ENCODE measurements at regions not wholly inside any gene's neighbourhood (a gene's known extent, or its start where the extent isn't known, plus 50 kb on each side); places are given as distances from the start of the nearest gene placed in this dataset.

DNA sequence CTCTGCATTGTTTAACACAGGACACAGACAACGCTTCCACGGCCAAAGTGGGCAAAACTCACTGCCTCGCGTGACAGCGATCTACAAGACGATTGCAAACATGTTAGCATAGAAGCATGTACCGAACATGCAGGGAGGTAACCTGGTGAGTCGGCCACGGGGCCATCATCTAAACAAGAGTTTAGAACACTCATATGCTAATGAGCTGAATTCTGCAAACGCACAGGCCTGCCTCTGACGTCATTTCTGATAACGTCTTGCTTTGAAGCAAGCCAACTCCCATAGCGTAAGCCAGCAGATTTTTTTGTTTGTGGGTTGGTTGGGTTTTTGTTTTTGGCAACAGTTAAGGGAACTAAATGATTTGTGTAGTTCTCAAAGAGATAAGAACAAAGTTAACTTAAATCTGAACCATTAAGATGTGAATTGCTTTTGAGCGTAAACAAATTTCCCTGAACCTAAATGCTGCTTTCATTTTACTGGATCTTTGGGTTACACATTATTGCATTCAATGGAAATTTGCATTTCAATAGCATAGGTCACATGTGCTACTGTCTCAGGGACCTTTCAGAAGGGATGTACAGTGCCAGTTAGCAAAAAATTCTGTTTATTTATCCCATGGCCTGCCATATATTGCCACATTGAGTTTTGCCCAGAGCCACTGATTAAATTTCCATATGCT, 184.5 kb upstream of the PDE10A start:
- intact Hi-C loops (cut with DNase I) = loop anchor here in 1 of 2 donors (10.0 kb wide), 1 partner anchor 183 kb away; the partner anchor contains the start of gene PDE10A
- WGBS, 2 donors = 60 to 61% methylated on average over 14 of the region's 14 CpGs
- Histone ChIP-seq H3K27ac (ENCODE audit: low read depth in 1 of 2, low read length in 2 of 2) (no peak overlapping the region), H3K36me3 (ENCODE audit: control insufficient read depth in 1 of 2, insufficient read depth in 2 of 2, low read length in 1 of 2) (no peaks in the 10 kb centered on the region), H3K4me1 (ENCODE audit: control insufficient read depth in 1 of 2, insufficient read depth in 2 of 2, low read length in 2 of 2) (peaks cover 0 to 4% of the 10 kb centered on the region in 2 donors), H3K27me3 (ENCODE audit: control insufficient read depth in 1 of 2, insufficient read depth in 2 of 2, low read length in 1 of 2) (no peaks in the 10 kb centered on the region), H3K9me3 (ENCODE audit: control insufficient read depth, low read length) (no peaks in the 10 kb centered on the region), H3K4me3 (ENCODE audit: low read length in 2 of 2) (no peak overlapping the region)
- no peak for ATAC-seq (ENCODE audit: low FRiP score)
- no peak for DNase-seq

DNA sequence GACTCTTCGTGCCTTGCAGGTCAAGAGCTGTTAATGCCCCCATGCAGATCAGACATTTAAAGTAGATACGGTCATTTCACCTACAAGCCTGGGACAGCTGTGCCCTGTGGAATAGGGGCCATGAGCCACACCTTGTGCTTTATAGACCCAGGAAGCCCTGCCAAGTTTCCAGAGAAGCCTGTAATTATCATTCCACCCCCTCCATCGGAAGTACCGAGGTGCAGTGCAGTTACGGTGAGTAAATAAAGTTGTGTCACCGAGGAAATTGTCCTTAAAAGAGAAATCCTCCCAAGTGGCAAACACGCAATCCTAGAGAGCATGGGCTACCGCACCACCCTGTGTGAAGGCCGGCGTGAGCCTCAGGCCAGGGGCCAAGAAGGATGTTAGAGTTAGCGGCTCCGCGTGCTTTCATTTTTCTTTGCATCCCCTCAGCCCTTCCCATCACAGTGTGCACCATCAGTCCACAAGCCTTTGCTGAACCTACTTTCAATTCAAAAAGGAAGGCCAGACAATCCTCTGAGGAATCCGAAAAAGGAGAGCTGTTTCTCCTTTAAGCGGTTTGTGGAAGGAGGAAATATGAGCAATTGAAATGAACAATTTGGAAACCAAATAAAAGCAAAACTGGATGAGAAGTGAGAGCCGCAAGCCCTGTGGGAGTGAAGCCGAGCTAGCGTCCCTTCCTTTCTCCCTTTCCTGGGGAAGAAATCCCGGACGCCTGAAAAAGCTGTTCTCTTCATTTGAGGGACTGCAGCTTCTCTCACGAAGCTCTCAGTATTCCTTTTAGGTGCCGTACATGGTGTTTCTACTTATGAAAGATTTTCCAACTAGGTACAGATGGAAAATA, 183.3 kb upstream of the PDE10A start:
- H3K9me3 ChIP-seq (ENCODE audit: control insufficient read depth, low read length) = no peaks in the 10 kb centered on the region
- H3K27me3 ChIP-seq (ENCODE audit: control insufficient read depth in 1 of 2, insufficient read depth in 2 of 2, low read length in 1 of 2) = no peaks in the 10 kb centered on the region
- intact Hi-C loops (cut with DNase I) = loop anchor here in 1 of 2 donors (10.0 kb wide), 1 partner anchor 182 kb away; the partner anchor contains the start of gene PDE10A
- peaks cover 0 to 4% of the 10 kb centered on the region in 2 donors for H3K4me1 ChIP-seq (ENCODE audit: control insufficient read depth in 1 of 2, insufficient read depth in 2 of 2, low read length in 2 of 2)
- ATAC-seq (ENCODE audit: low FRiP score) = no peak
- DNase-seq = no peak
- no peak overlapping the region for H3K27ac ChIP-seq (ENCODE audit: low read depth in 1 of 2, low read length in 2 of 2)
- WGBS, 2 donors = 34 to 44% methylated on average over 22 of the region's 22 CpGs
- peak overlapping the region in 1 of 2 donors; percentile 46 for H3K4me3 ChIP-seq (ENCODE audit: low read length in 2 of 2)
- no peaks in the 10 kb centered on the region for H3K36me3 ChIP-seq (ENCODE audit: control insufficient read depth in 1 of 2, insufficient read depth in 2 of 2, low read length in 1 of 2)

DNA sequence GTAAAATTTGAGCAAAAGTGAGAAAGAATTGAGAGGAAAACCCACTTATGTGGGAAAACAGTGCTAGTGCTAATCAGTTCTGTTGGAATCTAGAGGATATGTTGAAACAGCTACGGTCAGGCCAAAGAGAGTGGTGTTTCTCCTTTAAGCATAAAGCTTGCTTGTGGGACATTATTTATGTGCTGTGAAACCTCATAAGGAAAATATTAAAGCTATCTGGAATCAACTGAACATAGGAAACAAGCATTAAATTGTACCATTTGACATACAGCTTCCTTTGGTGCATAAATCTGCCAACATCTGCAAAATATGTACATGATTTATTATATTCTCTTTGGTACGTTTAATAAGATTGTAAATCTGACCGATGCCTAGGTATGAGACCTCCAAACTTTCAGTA, 182.5 kb upstream of the PDE10A start:
- no peaks in the 10 kb centered on the region for H3K9me3 ChIP-seq (ENCODE audit: control insufficient read depth, low read length)
- H3K4me3 ChIP-seq (ENCODE audit: low read length in 2 of 2) = no peak overlapping the region
- no peaks in the 10 kb centered on the region for H3K27me3 ChIP-seq (ENCODE audit: control insufficient read depth in 1 of 2, insufficient read depth in 2 of 2, low read length in 1 of 2)
- DNase-seq (no peak), ATAC-seq (ENCODE audit: low FRiP score) (no peak)
- H3K4me1 ChIP-seq (ENCODE audit: control insufficient read depth in 1 of 2, insufficient read depth in 2 of 2, low read length in 2 of 2) = peaks cover 0 to 4% of the 10 kb centered on the region in 2 donors
- 72 to 73% methylated on average over 3 of the region's 3 CpGs for WGBS, 2 donors
- no peak overlapping the region for H3K27ac ChIP-seq (ENCODE audit: low read depth in 1 of 2, low read length in 2 of 2)
- no peaks in the 10 kb centered on the region for H3K36me3 ChIP-seq (ENCODE audit: control insufficient read depth in 1 of 2, insufficient read depth in 2 of 2, low read length in 1 of 2)
- intact Hi-C loops (cut with DNase I) = loop anchor here in 1 of 2 donors (10.0 kb wide), 1 partner anchor 181 kb away; the partner anchor contains the start of gene PDE10A

DNA sequence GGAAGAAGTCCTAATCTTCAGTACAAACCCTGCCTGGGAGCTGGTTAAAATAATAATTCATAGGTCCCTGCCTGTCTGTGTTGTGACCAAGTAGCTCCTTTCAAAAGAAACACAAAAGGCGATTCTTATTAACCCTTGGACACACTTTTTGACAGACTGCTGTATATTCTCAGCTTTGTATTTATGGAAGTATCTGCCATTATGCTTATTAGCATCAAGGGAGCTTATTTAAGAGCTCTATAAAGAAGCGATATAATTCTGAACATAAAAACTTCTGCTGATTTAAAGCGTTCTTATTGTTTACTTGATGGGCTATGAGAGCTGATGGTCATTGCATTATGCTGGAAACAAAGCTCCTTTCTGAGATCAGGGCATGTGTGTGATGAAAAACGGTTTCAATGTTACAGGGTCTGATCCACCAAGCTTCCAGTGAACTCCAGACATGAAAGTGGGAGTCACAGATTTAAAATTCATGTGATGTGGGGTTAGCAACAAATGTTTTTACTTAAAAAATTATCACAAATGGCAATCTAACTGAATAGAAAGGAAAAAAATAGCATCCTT, 181.8 kb upstream of the PDE10A start:
- WGBS, 2 donors = 91 to 93% methylated on average over 4 of the region's 4 CpGs
- H3K27ac ChIP-seq (ENCODE audit: low read depth in 1 of 2, low read length in 2 of 2) = no peak overlapping the region
- intact Hi-C loops (cut with DNase I) = loop anchor here in 1 of 2 donors (10.0 kb wide), 1 partner anchor 180 kb away; the partner anchor contains the start of gene PDE10A

DNA sequence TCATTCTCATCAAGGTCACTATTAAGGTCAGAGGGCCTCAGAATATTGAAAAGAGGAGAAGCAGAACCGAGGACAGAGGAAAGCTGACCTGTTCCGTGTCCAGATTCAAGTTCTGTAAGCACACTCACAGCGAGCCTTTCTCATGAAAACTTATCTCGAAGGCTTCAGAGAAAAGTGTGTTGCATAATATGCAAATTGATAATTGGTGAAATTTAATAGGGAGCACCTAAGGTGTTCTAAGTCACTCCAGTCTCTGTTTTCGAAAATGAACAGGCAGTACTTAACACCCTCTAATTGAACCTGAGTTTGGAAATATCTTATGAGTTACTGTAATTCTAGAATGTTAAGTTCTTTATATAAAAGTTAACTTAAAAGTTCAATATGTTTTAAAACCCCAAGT, 181.2 kb upstream of the PDE10A start:
- Histone ChIP-seq H3K27ac (ENCODE audit: low read depth in 1 of 2, low read length in 2 of 2) (no peak overlapping the region), H3K9me3 (ENCODE audit: control insufficient read depth, low read length) (no peaks in the 10 kb centered on the region), H3K4me1 (ENCODE audit: control insufficient read depth in 1 of 2, insufficient read depth in 2 of 2, low read length in 2 of 2) (peaks cover 0 to 4% of the 10 kb centered on the region in 2 donors), H3K36me3 (ENCODE audit: control insufficient read depth in 1 of 2, insufficient read depth in 2 of 2, low read length in 1 of 2) (no peaks in the 10 kb centered on the region), H3K27me3 (ENCODE audit: control insufficient read depth in 1 of 2, insufficient read depth in 2 of 2, low read length in 1 of 2) (no peaks in the 10 kb centered on the region), H3K4me3 (ENCODE audit: low read length in 2 of 2) (no peak overlapping the region)
- DNase-seq (no peak), ATAC-seq (ENCODE audit: low FRiP score) (no peak)
- intact Hi-C loops (cut with DNase I) = loop anchor here in 1 of 2 donors (10.0 kb wide), 1 partner anchor 179 kb away; the partner anchor contains the start of gene PDE10A
- WGBS, 2 donors = 93 to 94% methylated on average over 5 of the region's 5 CpGs

More for the DNA sequence above, 181.8 kb upstream of the PDE10A start:
- no peak for DNase-seq
- peaks cover 0 to 4% of the 10 kb centered on the region in 2 donors for H3K4me1 ChIP-seq (ENCODE audit: control insufficient read depth in 1 of 2, insufficient read depth in 2 of 2, low read length in 2 of 2)
- no peak overlapping the region for H3K4me3 ChIP-seq (ENCODE audit: low read length in 2 of 2)
- H3K9me3 ChIP-seq (ENCODE audit: control insufficient read depth, low read length) = no peaks in the 10 kb centered on the region
- H3K27me3 ChIP-seq (ENCODE audit: control insufficient read depth in 1 of 2, insufficient read depth in 2 of 2, low read length in 1 of 2) = no peaks in the 10 kb centered on the region
- no peaks in the 10 kb centered on the region for H3K36me3 ChIP-seq (ENCODE audit: control insufficient read depth in 1 of 2, insufficient read depth in 2 of 2, low read length in 1 of 2)
- no peak for ATAC-seq (ENCODE audit: low FRiP score)

DNA sequence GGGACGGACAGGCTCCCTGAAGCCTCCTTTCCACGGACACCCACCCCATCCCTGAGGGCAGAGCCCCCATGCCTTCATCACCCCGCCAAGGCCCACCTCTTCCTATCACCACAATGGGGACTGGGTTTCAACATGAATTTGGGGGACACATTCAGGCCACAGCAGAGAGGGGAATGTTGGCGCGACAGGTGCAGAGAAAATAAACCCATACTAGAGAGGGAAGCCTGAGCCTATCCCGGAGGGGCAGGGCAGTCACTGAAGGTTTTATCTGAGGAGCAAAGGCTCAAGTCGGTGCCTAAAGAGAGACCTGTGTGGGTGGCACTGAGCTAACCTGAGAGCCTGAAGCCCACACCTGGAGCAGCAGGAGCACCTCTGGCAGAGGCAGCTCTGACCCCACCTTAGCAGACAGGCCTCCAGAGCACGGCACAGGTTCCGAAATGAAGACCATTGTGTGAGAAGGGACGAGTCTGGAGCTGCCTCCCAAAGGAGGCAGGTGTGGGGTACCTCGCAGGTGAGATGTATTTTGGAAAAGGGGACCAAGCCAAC, 180.6 kb upstream of the PDE10A start:
- no peak overlapping the region for H3K27ac ChIP-seq (ENCODE audit: low read depth in 1 of 2, low read length in 2 of 2)
- no peaks in the 10 kb centered on the region for H3K36me3 ChIP-seq (ENCODE audit: control insufficient read depth in 1 of 2, insufficient read depth in 2 of 2, low read length in 1 of 2)
- WGBS, 2 donors = 87 to 97% methylated on average over 11 of the region's 11 CpGs
- DNase-seq = no peak
- intact Hi-C loops (cut with DNase I) = loop anchor here in 1 of 2 donors (10.0 kb wide), 1 partner anchor 179 kb away; the partner anchor contains the start of gene PDE10A
- H3K9me3 ChIP-seq (ENCODE audit: control insufficient read depth, low read length) = no peaks in the 10 kb centered on the region
- no peaks in the 10 kb centered on the region for H3K27me3 ChIP-seq (ENCODE audit: control insufficient read depth in 1 of 2, insufficient read depth in 2 of 2, low read length in 1 of 2)
- H3K4me3 ChIP-seq (ENCODE audit: low read length in 2 of 2) = no peak overlapping the region
- peaks cover 0 to 4% of the 10 kb centered on the region in 2 donors for H3K4me1 ChIP-seq (ENCODE audit: control insufficient read depth in 1 of 2, insufficient read depth in 2 of 2, low read length in 2 of 2)
- no peak for ATAC-seq (ENCODE audit: low FRiP score)

DNA sequence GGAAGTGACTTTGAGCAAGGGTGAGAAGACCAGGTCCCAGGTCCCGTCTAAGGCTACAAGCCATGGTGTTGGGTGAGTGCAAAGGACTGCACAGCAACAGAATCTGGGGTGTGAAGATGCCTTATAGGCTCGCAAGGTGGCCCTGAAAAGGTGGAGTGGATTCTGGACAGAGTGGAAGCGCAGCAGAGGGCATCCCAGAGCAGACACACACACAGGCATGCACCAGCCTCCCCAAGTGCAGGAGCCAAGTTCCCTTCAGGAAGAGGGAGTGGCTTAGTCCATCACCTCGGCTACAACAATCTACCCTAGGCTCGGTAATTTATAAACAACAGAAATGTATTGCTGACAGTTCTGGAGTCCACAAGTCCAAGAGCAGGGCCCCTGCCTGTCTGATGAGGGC, 180.1 kb upstream of the PDE10A start:
- intact Hi-C loops (cut with DNase I) = loop anchor here in 1 of 2 donors (10.0 kb wide), 1 partner anchor 178 kb away; the partner anchor contains the start of gene PDE10A
- no peaks in the 10 kb centered on the region for H3K36me3 ChIP-seq (ENCODE audit: control insufficient read depth in 1 of 2, insufficient read depth in 2 of 2, low read length in 1 of 2)
- H3K27ac ChIP-seq (ENCODE audit: low read depth in 1 of 2, low read length in 2 of 2) = no peak overlapping the region

DNA sequence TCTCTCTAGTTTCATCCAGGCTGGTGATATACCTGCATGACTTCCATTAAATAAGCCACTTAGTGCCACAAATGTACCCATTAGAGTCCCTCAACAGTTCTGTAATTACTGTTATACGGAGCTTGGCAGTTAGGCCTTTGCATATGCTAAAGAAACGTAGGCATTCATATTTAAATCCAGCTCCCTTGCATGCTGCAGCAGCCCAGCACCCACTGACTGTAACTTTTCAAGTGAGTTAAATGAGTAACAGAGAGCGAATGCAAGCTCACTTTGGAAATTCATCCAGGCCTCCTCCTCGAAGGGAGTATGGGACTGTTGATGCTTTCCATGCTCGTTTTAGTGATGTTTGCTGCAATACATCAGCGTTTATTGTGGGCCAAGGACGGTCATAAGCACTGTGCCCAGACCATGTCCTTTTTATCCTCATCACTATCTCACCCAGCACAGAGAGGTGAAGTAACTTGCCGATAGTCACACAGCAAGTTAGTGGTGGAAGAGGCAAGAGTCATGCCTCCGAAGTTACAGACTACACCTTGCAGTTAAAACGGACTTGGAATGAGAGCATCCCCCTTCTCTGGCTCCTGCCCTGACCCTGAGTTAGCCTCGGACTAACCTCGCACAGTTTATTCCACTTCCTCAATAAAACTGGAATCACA, 179.4 kb upstream of the PDE10A start:
- 85 to 87% methylated on average over 12 of the region's 12 CpGs for WGBS, 2 donors
- no peak for ATAC-seq (ENCODE audit: low FRiP score)

More for the DNA sequence above, 180.1 kb upstream of the PDE10A start:
- no peak for DNase-seq
- Histone ChIP-seq H3K9me3 (ENCODE audit: control insufficient read depth, low read length) (no peaks in the 10 kb centered on the region), H3K4me1 (ENCODE audit: control insufficient read depth in 1 of 2, insufficient read depth in 2 of 2, low read length in 2 of 2) (peaks cover 0 to 4% of the 10 kb centered on the region in 2 donors), H3K27me3 (ENCODE audit: control insufficient read depth in 1 of 2, insufficient read depth in 2 of 2, low read length in 1 of 2) (no peaks in the 10 kb centered on the region), H3K4me3 (ENCODE audit: low read length in 2 of 2) (no peak overlapping the region)
- 80 to 81% methylated on average over 5 of the region's 5 CpGs for WGBS, 2 donors
- ATAC-seq (ENCODE audit: low FRiP score) = no peak

More for the DNA sequence above, 179.4 kb upstream of the PDE10A start:
- peaks cover 0 to 4% of the 10 kb centered on the region in 2 donors for H3K4me1 ChIP-seq (ENCODE audit: control insufficient read depth in 1 of 2, insufficient read depth in 2 of 2, low read length in 2 of 2)
- no peaks in the 10 kb centered on the region for H3K27me3 ChIP-seq (ENCODE audit: control insufficient read depth in 1 of 2, insufficient read depth in 2 of 2, low read length in 1 of 2)
- intact Hi-C loops (cut with DNase I) = loop anchor here in 1 of 2 donors (10.0 kb wide), 1 partner anchor 178 kb away; the partner anchor contains the start of gene PDE10A
- DNase-seq = no peak
- H3K36me3 ChIP-seq (ENCODE audit: control insufficient read depth in 1 of 2, insufficient read depth in 2 of 2, low read length in 1 of 2) = no peaks in the 10 kb centered on the region
- H3K9me3 ChIP-seq (ENCODE audit: control insufficient read depth, low read length) = no peaks in the 10 kb centered on the region
- H3K4me3 ChIP-seq (ENCODE audit: low read length in 2 of 2) = no peak overlapping the region
- H3K27ac ChIP-seq (ENCODE audit: low read depth in 1 of 2, low read length in 2 of 2) = no peak overlapping the region

All from aorta (tissue), 5 donors.